PFSK-1 (cell line): ENCODE measurements at regions not wholly inside any gene's neighbourhood (a gene's known extent, or its start where the extent isn't known, plus 50 kb on each side); places are given as distances from the start of the nearest gene placed in this dataset.

Experiments
- POLR2AphosphoS5 ChIP-seq: IDR thresholded peaks from 2 replicates; pipeline ENCODE4 v1.6.1; 2012; ENCODE audit warnings: low read depth, mild to moderate bottlenecking, control low read depth, low read length, moderate library complexity
- SIN3A ChIP-seq: IDR thresholded peaks from 2 replicates; pipeline ENCODE4 v1.6.1; 2012; ENCODE audit warnings: mild to moderate bottlenecking, low read length, moderate library complexity, borderline replicate concordance; ENCODE audit not compliant: insufficient read depth
- TAF1 ChIP-seq: IDR thresholded peaks from 2 replicates; pipeline ENCODE4 v1.6.1; 2012; ENCODE audit warnings: low read length, control low read depth, borderline replicate concordance; ENCODE audit not compliant: insufficient read depth
- TF ChIP-seq, protein P1 (sequence below), 2 experiments: IDR thresholded peaks; 2 replicates each; pipeline versions ENCODE4 v1.6.1 to v1.8.0; 2011 to 2012; ENCODE audit warnings: low read depth in 2 of 2, low read length in 2 of 2, control low read depth in 1 of 2, inconsistent platforms in 1 of 2, mild to moderate bottlenecking in 1 of 2, moderate library complexity in 1 of 2; ENCODE audit not compliant: insufficient read depth in 1 of 2

- TF ChIP-seq POLR2AphosphoS5 = no peak
- TF ChIP-seq, protein P1, sequence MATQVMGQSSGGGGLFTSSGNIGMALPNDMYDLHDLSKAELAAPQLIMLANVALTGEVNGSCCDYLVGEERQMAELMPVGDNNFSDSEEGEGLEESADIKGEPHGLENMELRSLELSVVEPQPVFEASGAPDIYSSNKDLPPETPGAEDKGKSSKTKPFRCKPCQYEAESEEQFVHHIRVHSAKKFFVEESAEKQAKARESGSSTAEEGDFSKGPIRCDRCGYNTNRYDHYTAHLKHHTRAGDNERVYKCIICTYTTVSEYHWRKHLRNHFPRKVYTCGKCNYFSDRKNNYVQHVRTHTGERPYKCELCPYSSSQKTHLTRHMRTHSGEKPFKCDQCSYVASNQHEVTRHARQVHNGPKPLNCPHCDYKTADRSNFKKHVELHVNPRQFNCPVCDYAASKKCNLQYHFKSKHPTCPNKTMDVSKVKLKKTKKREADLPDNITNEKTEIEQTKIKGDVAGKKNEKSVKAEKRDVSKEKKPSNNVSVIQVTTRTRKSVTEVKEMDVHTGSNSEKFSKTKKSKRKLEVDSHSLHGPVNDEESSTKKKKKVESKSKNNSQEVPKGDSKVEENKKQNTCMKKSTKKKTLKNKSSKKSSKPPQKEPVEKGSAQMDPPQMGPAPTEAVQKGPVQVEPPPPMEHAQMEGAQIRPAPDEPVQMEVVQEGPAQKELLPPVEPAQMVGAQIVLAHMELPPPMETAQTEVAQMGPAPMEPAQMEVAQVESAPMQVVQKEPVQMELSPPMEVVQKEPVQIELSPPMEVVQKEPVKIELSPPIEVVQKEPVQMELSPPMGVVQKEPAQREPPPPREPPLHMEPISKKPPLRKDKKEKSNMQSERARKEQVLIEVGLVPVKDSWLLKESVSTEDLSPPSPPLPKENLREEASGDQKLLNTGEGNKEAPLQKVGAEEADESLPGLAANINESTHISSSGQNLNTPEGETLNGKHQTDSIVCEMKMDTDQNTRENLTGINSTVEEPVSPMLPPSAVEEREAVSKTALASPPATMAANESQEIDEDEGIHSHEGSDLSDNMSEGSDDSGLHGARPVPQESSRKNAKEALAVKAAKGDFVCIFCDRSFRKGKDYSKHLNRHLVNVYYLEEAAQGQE (IDR thresholded peaks at IDR 0.05; ENCODE audit: insufficient read depth in 1 of 2, low read depth in 2 of 2, low read length in 2 of 2) = no peak
- TF ChIP-seq TAF1 = no peak
- no peak for TF ChIP-seq SIN3A
These were observed 94.6 kb downstream of the ZC3H11B start for GRCh38 chr1:219518168-219518906.
